ENCODE measurements at regions not wholly inside any gene's neighbourhood (a gene's known extent, or its start where the extent isn't known, plus 50 kb on each side); places are given as distances from the start of the nearest gene placed in this dataset.

- no peak for TF ChIP-seq CTCF (IDR thresholded peaks at IDR 0.05)
- TF ChIP-seq ZFX (IDR thresholded peaks at IDR 0.05; ENCODE audit: borderline replicate concordance), result no peak
Observed at GRCh38 chr7:32248522-32248921, 178.3 kb upstream of the PDE1C start.

Measured in 22Rv1 (cell line).